Caki2 (cell line): ENCODE measurements at regions not wholly inside any gene's neighbourhood (a gene's known extent, or its start where the extent isn't known, plus 50 kb on each side); places are given as distances from the start of the nearest gene placed in this dataset.
"Not testable (repeated sequence)": the region's sequence is repeated elsewhere in the genome, so short reads cannot be mapped to it uniquely, and the experiment has no call there.

Experiments used
- DNase-seq: peaks from one replicate; pipeline ENCODE4 v3.0.0-alpha.2; 2015; ENCODE audit warnings: low read depth
- in situ Hi-C: cut with HindIII; loops from 2 replicates; pipeline ENCODE4 v1.10.0; 2016; ENCODE audit warnings: low sequenced_read_pairs, low pct_unique_long_range_greater_than_20kb, mixed read lengths

- in situ Hi-C loops = not testable (repeated sequence)
- peak; percentile 18 for DNase-seq
Observed at GRCh38 chr20:64327223-64327549, 71.6 kb downstream of the PCMTD2 start.

DNA sequence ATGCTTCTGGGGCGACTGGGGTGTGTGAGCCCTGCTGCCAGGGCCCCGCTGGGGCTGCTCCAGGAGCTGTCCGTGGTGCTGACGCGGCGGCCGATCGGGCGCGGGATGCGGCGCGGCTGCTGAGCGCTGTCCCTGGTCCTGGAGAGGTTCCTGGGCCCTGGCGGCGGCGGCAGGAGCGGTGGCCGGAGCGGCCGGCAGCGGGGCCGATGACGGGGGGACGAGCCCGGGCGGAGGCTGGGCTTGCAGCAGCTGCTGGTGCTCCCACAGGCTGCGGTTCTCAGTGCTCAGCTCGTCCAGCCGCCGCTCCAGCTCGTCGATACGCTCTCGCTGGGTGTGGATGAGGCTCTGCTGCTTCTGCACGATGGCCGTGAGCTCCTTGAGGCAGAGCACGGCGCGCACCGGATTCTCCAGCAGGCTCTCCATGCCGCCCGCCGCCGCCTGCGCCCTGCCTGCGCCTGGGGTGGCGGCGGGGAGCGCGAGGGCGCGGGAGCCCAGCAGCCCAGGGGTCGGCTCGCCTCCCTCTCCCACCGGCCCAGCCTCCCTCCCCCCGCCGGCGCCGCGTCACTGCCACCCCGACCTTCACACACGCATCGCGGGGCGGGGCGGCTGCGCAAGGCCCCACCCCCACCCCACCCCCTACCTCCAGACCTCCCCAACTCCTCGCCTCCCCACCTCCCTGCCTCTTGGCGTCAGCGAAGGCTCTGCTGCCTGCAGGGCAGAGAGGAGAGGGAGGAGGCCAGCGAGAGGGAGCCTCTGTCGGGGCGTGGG is 72.2 kb downstream of the PCMTD2 start:
- in situ Hi-C loops = not testable (repeated sequence)
- peak; percentile 58 for DNase-seq

DNA sequence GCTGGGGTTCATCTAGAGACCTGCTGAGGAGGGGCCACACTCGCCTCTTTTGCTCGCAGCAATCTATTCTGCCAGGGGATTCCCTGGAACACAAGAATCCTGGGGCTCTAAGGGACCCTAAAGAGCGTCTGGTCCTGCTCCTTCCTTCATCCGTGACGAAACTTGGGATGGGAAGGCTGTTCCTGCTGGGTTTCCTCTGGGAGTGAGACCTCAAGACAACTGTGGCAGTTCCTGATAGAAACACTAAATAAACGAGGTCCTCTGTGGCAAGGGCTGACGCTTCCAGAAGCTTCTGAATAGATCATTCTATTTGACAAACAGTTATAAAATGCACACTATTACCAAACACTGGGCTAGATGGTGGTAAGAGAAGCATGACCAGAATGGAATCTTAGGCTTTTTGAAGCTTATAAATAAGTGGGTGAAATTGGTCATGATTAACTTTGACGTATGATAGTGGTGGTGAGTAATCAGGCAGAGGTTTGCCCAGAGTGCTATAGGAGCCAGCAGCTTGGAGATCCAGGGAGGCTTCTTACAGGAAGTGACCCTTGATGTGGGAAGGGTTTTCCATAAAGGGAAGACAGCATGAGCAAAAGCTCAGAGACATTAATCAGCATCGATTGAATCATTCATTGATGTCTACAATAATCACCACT is 73.2 kb downstream of the PCMTD2 start:
- in situ Hi-C loops, DNase-seq: not testable (repeated sequence)

DNA sequence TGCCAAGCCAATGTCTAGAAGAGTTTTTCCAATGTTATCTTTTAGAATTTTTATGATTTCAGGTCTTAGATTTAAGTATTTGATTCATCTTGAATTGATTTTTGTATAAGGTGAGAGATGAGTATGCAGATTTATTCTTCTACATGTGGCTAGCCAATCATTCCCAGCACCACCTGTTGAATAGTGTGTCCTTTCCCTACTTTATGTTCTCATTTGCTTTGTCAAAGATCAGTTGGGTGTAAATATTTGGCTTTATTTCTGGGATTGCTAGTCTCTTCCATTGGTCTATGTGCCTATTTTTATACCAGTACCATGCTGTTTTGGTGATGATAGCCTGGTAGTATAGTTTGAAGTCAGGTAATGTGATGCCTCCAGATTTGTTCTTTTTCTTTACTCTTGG is 77.1 kb downstream of the PCMTD2 start:
- in situ Hi-C loops, DNase-seq: not testable (repeated sequence)
